Neutrophil (primary cell): ENCODE measurements at regions not wholly inside any gene's neighbourhood (a gene's known extent, or its start where the extent isn't known, plus 50 kb on each side); places are given as distances from the start of the nearest gene placed in this dataset.

ENCODE experiments used
- H3K27ac ChIP-seq: fragments of 200-600 bp; sonication (generic); 2 replicates; pipeline ENCODE4 v1.5.1; 2016; ENCODE audit warnings: mild to moderate bottlenecking, moderate library complexity
- H3K27me3 ChIP-seq: fragments of 200-600 bp; sonication (generic); 2 replicates; pipeline ENCODE4 v1.6.0; 2016; ENCODE audit warnings: mild to moderate bottlenecking
- H3K36me3 ChIP-seq: fragments of 200-600 bp; sonication (generic); 2 replicates; pipeline ENCODE4 v1.5.1; 2017
- H3K4me1 ChIP-seq, 2 experiments: fragments of 200-600 bp in 1 of 2; sonication (generic) in 1 of 2; 1 replicate in 1 of 2; 2 replicates in 1 of 2; pipeline versions ENCODE4 v1.5.1 to v1.6.1; 2013 to 2016; ENCODE audit warnings: low read depth in 1 of 2, low read length in 1 of 2, mild to moderate bottlenecking in 1 of 2, moderate library complexity in 1 of 2; ENCODE audit not compliant: control insufficient read depth in 1 of 2, insufficient read depth in 1 of 2
- H3K4me3 ChIP-seq, 2 experiments: fragments of 200-600 bp in 1 of 2; sonication (generic) in 1 of 2; 1 replicate in 1 of 2; 2 replicates in 1 of 2; pipeline ENCODE4 v1.5.1; 2013 to 2016; ENCODE audit warnings: low read depth in 1 of 2, low read length in 1 of 2, mild to moderate bottlenecking in 1 of 2, moderate library complexity in 1 of 2
- H3K9me3 ChIP-seq: fragments of 200-600 bp; sonication (generic); 2 replicates; pipeline ENCODE4 v1.5.1; 2016
- TF ChIP-seq, protein P1 (sequence below): fragments of 200-600 bp; sonication (generic); IDR thresholded peaks from 2 replicates; pipeline ENCODE4 v1.5.1; 2016; ENCODE audit warnings: antibody characterized with exemption

DNA sequence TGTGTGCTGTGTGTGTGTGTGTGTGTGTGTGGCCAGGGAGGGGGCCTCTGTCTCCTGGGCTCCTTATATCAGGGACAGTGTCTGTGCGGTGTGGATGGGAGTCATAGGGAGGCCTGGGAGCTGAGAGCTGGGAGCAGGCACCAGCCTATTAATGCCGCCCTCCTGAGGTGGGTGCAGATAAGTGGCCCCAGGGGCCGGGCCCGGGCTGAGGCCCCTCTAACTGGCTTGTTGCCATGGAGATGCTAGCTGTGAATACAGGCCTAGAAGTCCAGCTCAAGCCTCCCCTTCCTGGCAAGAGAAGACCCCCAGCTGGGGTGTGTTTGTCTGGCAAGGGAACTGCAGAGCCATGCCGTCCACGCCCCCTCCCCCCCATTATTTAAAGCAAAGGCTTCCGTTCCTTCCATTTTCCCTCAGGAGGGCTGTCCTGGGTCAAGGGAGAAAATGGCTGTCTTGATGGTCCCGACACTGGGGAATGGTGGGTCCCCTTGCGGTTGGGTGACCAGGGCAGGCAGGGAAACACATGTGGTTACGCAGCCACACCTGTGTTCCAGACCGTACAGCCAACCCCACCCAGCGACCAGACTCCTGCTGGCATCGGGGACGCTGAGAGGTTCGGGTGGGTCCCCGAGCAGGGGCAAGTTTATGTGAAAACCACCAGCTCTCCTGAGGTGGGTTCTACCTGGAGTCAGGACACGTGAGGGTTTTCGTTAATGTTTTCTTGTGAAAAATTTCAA lies 141.1 kb downstream of the MRM1 start:
- Histone ChIP-seq H3K27ac (no peak overlapping the region), H3K27me3 (peaks cover 28% of the 10 kb centered on the region), H3K9me3 (no peaks in the 10 kb centered on the region), H3K4me1 (no peaks in the 10 kb centered on the region), H3K4me3 (no peak overlapping the region), H3K36me3 (no peaks in the 10 kb centered on the region)
- TF ChIP-seq, protein P1, sequence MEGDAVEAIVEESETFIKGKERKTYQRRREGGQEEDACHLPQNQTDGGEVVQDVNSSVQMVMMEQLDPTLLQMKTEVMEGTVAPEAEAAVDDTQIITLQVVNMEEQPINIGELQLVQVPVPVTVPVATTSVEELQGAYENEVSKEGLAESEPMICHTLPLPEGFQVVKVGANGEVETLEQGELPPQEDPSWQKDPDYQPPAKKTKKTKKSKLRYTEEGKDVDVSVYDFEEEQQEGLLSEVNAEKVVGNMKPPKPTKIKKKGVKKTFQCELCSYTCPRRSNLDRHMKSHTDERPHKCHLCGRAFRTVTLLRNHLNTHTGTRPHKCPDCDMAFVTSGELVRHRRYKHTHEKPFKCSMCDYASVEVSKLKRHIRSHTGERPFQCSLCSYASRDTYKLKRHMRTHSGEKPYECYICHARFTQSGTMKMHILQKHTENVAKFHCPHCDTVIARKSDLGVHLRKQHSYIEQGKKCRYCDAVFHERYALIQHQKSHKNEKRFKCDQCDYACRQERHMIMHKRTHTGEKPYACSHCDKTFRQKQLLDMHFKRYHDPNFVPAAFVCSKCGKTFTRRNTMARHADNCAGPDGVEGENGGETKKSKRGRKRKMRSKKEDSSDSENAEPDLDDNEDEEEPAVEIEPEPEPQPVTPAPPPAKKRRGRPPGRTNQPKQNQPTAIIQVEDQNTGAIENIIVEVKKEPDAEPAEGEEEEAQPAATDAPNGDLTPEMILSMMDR = no peak

DNA sequence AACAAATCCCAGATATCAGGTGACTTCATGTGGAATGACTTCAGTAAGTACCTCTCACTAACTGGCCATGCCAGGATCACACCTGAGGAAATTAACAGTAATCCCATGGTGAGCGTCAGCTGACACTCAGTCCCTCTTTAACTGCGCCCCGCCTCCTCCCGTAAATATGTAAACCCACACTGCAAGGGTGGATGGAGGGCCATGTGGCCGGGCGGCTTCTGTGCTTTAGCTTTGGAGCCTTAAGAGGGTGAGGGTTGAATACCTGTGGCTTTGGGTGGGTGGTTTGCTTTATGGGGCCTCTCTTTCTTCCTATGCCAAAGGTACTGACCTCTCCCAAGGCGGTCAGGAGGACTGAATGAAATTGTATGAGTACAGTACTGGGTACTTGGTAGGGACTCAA lies 141.7 kb downstream of the MRM1 start:
- Histone ChIP-seq H3K4me3 (no peak overlapping the region), H3K36me3 (no peaks in the 10 kb centered on the region), H3K27ac (no peak overlapping the region), H3K4me1 (no peaks in the 10 kb centered on the region), H3K27me3 (peaks cover 28% of the 10 kb centered on the region), H3K9me3 (no peaks in the 10 kb centered on the region)
- TF ChIP-seq, protein P1 = no peak

DNA sequence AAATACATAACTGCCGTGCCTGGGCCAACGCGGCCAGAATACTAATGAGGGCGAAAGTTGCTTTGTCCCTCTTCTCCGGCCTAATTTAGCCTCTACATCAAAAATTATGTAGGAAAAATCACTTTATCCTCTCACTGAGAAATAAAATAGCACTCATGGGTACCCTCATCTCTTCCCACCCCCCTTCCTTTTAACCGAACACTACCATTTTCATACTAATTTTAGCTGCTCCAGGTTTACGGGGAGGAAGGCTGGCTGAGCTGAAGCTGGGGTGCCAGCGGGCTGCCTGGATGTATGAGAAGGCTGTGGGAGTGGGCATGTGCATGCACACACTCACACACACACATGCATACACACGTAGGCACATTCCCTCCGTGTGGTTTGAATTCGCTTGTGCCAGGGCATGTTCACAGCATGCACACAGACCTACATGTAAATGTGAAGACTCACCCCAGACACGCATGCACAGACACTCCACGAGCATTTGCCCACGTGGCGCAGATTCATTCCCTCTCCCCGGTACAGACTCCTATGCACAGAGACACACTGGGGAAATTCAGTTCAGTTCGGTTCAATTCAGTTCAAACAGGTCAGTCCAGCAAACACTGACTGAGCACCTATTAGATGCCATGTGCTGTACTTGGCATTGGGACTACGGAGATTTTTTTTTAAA lies 145.1 kb downstream of the MRM1 start:
- no peak overlapping the region for H3K4me3 ChIP-seq
- TF ChIP-seq, protein P1 = no peak
- no peaks in the 10 kb centered on the region for H3K9me3 ChIP-seq
- no peaks in the 10 kb centered on the region for H3K4me1 ChIP-seq
- no peaks in the 10 kb centered on the region for H3K36me3 ChIP-seq
- H3K27me3 ChIP-seq = peaks cover 28% of the 10 kb centered on the region
- H3K27ac ChIP-seq = no peak overlapping the region

DNA sequence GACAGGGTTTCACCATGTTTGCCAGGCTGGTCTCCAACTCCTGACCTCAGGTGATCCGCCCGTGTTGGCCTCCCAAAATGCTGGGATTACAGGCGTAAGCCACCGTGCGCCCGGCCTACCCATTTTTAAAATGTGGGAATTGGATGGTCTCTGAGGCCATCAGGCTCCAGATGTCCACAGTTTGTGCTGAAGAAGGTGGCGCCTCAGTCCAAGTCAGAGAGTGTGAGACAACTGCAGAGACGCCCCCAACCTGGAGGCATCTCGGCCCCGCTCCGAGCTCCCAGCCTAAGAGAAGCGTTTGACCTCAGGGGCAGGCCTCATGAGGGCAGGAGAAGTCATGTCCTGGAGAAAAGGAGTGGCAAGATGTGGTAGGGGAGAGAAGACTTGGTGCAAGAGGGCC lies 146.5 kb downstream of the MRM1 start:
- no peaks in the 10 kb centered on the region for H3K36me3 ChIP-seq
- peaks cover 37% of the 10 kb centered on the region for H3K27me3 ChIP-seq
- H3K9me3 ChIP-seq = no peaks in the 10 kb centered on the region

DNA sequence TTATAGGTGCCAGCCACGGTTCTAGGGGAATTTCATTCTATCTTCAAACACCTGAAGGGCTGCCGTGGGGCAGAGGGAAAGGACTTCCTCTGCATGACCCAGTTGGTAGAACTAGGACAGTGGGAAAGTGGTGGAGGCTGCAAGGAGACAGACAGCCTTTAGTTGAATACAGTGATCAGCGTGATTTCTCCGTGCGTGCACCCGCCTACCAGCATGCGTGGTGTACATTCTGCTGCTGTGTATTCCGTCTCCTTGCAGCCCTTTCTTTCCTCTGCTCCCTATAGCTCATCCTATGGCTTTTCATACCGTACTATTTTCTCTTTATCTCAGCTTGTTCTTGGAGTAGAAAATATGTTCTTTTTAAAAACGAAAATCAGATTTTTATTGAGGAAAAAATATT lies 146.9 kb downstream of the MRM1 start:
- TF ChIP-seq, protein P1 = no peak
- Histone ChIP-seq H3K36me3 (no peaks in the 10 kb centered on the region), H3K4me1 (no peaks in the 10 kb centered on the region), H3K27me3 (peaks cover 38% of the 10 kb centered on the region), H3K4me3 (no peak overlapping the region), H3K27ac (no peak overlapping the region), H3K9me3 (no peaks in the 10 kb centered on the region)

More for the DNA sequence above, 146.5 kb downstream of the MRM1 start:
- Histone ChIP-seq H3K4me1 (no peaks in the 10 kb centered on the region), H3K27ac (no peak overlapping the region), H3K4me3 (no peak overlapping the region)
- TF ChIP-seq, protein P1 = no peak
